SH-SY5Y (cell line): ENCODE measurements at regions not wholly inside any gene's neighbourhood (a gene's known extent, or its start where the extent isn't known, plus 50 kb on each side); places are given as distances from the start of the nearest gene placed in this dataset.

Source experiments
- GATA2 ChIP-seq: IDR thresholded peaks from 2 replicates; pipeline ENCODE4 v1.6.1; 2011; ENCODE audit warnings: mild to moderate bottlenecking, low read depth, low read length
- GATA3 ChIP-seq: IDR thresholded peaks from 2 replicates; pipeline ENCODE4 v1.6.1; 2011; ENCODE audit warnings: low read depth, mild to moderate bottlenecking, low read length, moderate library complexity

DNA sequence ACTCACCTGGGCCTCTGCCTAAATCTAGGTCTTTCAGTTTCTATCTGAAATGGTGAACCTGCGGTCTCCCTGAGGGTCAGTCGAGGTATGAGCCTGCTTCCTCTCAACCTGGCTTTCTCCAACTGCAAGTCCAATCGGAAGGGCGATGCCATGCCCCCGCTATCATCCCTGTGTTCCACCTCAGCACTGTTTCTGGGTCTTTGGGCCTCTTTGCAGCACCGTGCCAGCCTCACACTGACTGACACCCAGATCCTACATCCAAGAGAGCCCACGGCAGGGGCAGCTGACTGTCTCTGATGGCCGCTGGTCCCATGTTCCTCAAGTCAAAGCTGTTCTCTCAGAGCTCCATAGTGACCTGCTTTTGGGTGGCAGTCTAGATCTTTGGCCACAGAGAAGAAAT is 120.7 kb downstream of the PAPOLA start:
- TF ChIP-seq GATA2 = no peak
- no peak for TF ChIP-seq GATA3
